ENCODE measurements at regions not wholly inside any gene's neighbourhood (a gene's known extent, or its start where the extent isn't known, plus 50 kb on each side); places are given as distances from the start of the nearest gene placed in this dataset.

- TF ChIP-seq CTCF (IDR thresholded peaks at IDR 0.05; ENCODE audit: low read depth, low read length, missing input control), result no peak
- TF ChIP-seq TAF1 (conservative IDR thresholded peaks at IDR 0.05), result no peak
- no peak for TF ChIP-seq RAD21 (IDR thresholded peaks at IDR 0.05)
- no peak for TF ChIP-seq SP1 (IDR thresholded peaks at IDR 0.05)
- TF ChIP-seq REST (IDR thresholded peaks at IDR 0.05), result no peak
These were observed 407.7 kb upstream of the C2CD4B start for GRCh38 chr15:62572797-62573196.

Data from liver (tissue), 3 donors.